Activated naive CD4-positive, alpha-beta T cell (primary cell): ENCODE measurements at regions not wholly inside any gene's neighbourhood (a gene's known extent, or its start where the extent isn't known, plus 50 kb on each side); places are given as distances from the start of the nearest gene placed in this dataset.
"Not testable (repeated sequence)": the region's sequence is repeated elsewhere in the genome, so short reads cannot be mapped to it uniquely, and the experiment has no call there.

Experiments
- DNase-seq, 4 experiments: peaks; one replicate each; lab custom pipeline; 2025; lab: John Stamatoyannopoulos, UW

- no peak for DNase-seq
Observed at GRCh38 chr2:173547499-173547898, 192.8 kb downstream of the CDCA7 start.

GRCh38 chr2:173550143-173550542 lies 195.5 kb downstream of the CDCA7 start:
- DNase-seq = no peak

GRCh38 chr2:173552531-173552930 lies 197.9 kb downstream of the CDCA7 start:
- DNase-seq = no peak

GRCh38 chr2:173553593-173553992 lies 198.9 kb downstream of the CDCA7 start:
- no peak for DNase-seq

- no peak for DNase-seq
Observed at GRCh38 chr2:173555833-173556232, 201.2 kb downstream of the CDCA7 start.

- no peak for DNase-seq
Observed at GRCh38 chr2:173556816-173557215, 202.1 kb downstream of the CDCA7 start.

GRCh38 chr2:173557497-173557896 lies 202.8 kb downstream of the CDCA7 start:
- DNase-seq = no peak

- no peak for DNase-seq
Observed at GRCh38 chr2:173567493-173567892, 212.8 kb downstream of the CDCA7 start.

- DNase-seq = no peak
Observed at GRCh38 chr2:173568054-173568453, 213.4 kb downstream of the CDCA7 start.

GRCh38 chr2:173571021-173571821 lies 216.5 kb downstream of the CDCA7 start:
- DNase-seq = no peak

GRCh38 chr2:173571887-173572680 lies 217.4 kb downstream of the CDCA7 start:
- no peak for DNase-seq

GRCh38 chr2:173572848-173573247 lies 218.2 kb downstream of the CDCA7 start:
- no peak for DNase-seq

GRCh38 chr2:173573782-173574181 lies 219.1 kb downstream of the CDCA7 start:
- DNase-seq = not testable (repeated sequence)

GRCh38 chr2:173574324-173575112 lies 219.8 kb downstream of the CDCA7 start:
- DNase-seq = no peak

GRCh38 chr2:173578404-173579107 lies 223.9 kb downstream of the CDCA7 start:
- no peak for DNase-seq

GRCh38 chr2:173580351-173580750 lies 225.7 kb downstream of the CDCA7 start:
- DNase-seq = no peak

- no peak for DNase-seq
Observed at GRCh38 chr2:173580956-173581355, 226.3 kb downstream of the CDCA7 start.

GRCh38 chr2:173583196-173583595 lies 228.5 kb downstream of the CDCA7 start:
- DNase-seq = no peak

- DNase-seq = no peak
Observed at GRCh38 chr2:173584000-173584399, 229.3 kb downstream of the CDCA7 start.

GRCh38 chr2:173584676-173585458 lies 230.2 kb downstream of the CDCA7 start:
- no peak for DNase-seq

GRCh38 chr2:173588931-173589369 lies 234.3 kb downstream of the CDCA7 start:
- no peak for DNase-seq
